ENCODE measurements at regions not wholly inside any gene's neighbourhood (a gene's known extent, or its start where the extent isn't known, plus 50 kb on each side); places are given as distances from the start of the nearest gene placed in this dataset.
"Not testable (repeated sequence)": the region's sequence is repeated elsewhere in the genome, so short reads cannot be mapped to it uniquely, and the experiment has no call there.

DNA sequence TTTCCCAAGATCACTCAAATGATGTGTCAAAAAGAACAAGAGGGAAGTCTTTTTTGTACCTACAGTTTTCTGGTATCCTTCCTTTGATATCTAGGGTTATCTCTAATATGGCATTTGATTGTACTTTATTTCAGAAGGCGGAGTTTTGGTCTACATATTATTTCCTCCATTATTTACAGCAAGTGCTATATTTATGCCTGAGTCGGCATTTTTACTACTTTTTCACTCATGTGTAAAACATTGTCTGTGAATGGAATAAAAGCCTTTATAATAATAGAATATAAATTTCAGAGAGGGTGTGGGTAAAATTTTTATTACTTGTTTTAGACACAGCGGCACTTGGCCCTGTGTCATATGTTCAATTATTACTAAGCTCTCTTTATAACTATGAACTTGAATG is 398.4 kb downstream of the BCKDHB start:
- ATAC-seq (ENCODE audit: low FRiP score) (no peak), DNase-seq (ENCODE audit: low spot score) (no peak)
- TF ChIP-seq, protein P1, sequence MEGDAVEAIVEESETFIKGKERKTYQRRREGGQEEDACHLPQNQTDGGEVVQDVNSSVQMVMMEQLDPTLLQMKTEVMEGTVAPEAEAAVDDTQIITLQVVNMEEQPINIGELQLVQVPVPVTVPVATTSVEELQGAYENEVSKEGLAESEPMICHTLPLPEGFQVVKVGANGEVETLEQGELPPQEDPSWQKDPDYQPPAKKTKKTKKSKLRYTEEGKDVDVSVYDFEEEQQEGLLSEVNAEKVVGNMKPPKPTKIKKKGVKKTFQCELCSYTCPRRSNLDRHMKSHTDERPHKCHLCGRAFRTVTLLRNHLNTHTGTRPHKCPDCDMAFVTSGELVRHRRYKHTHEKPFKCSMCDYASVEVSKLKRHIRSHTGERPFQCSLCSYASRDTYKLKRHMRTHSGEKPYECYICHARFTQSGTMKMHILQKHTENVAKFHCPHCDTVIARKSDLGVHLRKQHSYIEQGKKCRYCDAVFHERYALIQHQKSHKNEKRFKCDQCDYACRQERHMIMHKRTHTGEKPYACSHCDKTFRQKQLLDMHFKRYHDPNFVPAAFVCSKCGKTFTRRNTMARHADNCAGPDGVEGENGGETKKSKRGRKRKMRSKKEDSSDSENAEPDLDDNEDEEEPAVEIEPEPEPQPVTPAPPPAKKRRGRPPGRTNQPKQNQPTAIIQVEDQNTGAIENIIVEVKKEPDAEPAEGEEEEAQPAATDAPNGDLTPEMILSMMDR (IDR thresholded peaks at IDR 0.05) = no peak

DNA sequence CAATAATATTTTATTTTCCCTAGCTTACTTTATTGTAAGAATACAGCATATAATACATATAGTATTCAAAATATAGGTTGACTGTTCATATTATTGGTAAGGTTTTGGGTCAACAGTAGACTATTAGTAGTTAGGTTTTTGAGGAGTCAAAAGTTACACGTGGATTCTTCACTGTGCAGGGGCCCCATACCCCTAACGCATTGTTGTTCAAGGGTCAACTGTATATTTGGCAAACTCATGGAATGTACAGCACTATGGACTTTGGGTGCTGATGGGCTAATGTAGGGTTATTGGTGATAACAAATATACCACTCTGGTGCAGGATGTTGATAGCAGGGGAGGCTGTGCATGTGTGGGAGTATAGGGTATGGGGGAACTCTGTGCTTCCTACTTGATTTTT is 397.2 kb downstream of the BCKDHB start:
- DNase-seq (ENCODE audit: low spot score) = no peak
- TF ChIP-seq, protein P1 (IDR thresholded peaks at IDR 0.05) = no peak
- no peak for ATAC-seq (ENCODE audit: low FRiP score)

DNA sequence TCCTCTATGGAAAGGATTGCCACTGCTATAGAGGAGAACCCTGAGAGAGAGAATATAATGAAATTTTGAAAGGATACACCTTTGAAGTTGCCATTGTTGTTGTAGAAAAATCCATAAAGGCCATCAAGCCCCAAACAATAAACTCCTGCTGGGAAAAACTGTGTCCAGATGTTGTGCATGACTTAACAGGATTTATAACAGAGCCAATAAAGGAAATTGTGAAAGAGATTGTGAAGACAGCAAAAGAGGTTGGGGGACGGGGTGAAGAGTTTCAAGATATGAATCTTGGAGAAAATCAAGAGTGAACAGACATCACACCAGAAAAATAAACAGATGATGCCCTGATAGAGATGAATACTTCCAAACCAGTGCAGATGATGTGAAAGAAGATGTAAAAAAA is 396.4 kb downstream of the BCKDHB start:
- no peak for DNase-seq (ENCODE audit: low spot score)
- ATAC-seq (ENCODE audit: low FRiP score) = no peak
- TF ChIP-seq, protein P1 (IDR thresholded peaks at IDR 0.05) = no peak

DNA sequence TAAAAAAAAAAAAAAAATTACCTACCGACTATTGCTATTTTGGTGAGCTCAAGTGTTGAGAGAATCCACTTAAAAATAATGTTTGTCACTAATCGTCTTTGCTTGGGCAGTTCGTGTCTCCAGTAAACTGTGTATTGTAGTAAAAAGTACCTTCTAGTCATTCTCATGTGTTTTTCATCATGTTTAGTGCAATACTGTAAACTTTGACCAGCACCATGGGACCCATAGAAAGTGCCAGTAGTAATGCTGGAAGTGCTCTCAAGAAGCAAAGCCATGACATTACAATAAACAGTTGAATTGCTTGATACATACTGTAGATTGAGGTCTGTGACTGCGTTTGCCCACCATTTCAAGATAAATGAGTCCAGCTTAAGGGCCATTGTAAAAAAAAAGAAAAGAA is 395.2 kb downstream of the BCKDHB start:
- TF ChIP-seq, protein P1 (IDR thresholded peaks at IDR 0.05) = no peak
- DNase-seq (ENCODE audit: low spot score) = no peak

DNA sequence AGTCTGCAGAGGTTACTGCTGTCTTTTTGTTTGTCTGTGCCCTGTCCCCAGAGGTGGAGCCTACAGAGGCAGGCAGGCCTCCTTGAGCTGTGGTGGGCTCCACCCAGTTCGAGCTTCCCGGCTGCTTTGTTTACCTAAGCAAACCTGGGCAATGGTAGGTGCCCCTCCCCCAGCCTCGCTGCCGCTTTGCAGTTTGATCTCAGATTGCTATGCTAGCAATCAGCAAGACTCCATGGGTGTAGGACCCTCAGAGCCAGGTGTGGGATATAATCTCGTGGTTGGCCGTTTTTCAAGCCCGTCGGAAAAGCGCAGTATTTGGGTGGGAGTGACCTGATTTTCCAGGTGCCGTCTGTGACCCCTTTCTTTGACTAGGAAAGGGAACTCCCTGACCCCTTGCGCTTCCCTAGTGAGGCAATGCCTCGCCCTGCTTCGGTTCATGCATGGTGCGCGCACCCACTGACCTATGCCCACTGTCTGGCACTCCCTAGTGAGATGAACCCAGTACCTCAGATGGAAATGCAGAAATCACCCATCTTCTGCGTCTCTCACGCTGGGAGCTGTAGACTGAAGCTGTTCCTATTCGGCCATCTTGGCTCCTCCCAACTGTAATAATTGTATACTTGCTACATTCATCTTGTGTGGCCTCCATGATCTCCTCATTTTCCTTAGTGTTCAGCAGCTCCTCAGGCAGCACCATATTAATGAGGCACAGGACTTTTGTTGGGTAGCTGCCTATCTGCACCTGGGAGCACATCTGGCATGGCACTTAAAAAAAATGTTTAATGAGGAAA is 391.4 kb downstream of the BCKDHB start:
- not testable (repeated sequence) for ATAC-seq (ENCODE audit: low FRiP score); DNase-seq (ENCODE audit: low spot score)

More for the DNA sequence above, 395.2 kb downstream of the BCKDHB start:
- no peak for ATAC-seq (ENCODE audit: low FRiP score)

DNA sequence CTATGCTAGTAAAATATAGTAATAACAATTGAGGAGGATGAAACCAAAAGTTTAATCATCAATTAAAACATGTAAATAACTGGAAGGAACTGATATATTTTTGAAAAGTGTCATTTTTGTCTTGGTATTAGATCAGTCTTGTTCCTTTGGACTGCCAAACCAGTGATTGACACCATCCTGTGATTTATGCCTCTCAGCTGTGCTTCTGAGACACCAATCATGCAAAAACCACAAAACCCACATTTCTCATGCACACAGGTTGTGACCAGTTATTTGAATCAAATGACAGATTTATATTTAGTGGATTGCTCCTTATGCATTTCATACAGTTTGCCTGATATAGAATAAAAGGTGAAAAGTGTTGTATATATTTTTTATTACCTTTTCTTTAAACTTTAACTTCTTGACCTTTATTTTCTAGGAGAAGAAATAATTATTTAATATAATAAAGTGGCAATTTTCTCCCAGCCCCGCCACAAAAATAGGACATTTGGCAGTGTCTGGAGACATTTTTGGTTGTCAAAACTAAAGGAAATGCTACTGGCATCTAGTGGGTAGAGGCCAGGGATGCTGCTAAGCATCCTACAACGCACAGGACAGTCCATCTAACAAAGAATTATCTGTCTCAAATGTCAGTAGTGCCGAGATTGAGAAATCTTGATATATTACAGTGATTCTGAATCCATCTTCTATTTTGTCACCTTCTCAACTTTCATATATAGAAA is 383.6 kb downstream of the BCKDHB start:
- ATAC-seq (ENCODE audit: low FRiP score) = no peak
- DNase-seq (ENCODE audit: low spot score) = no peak
- TF ChIP-seq, protein P1 (IDR thresholded peaks at IDR 0.05) = no peak

DNA sequence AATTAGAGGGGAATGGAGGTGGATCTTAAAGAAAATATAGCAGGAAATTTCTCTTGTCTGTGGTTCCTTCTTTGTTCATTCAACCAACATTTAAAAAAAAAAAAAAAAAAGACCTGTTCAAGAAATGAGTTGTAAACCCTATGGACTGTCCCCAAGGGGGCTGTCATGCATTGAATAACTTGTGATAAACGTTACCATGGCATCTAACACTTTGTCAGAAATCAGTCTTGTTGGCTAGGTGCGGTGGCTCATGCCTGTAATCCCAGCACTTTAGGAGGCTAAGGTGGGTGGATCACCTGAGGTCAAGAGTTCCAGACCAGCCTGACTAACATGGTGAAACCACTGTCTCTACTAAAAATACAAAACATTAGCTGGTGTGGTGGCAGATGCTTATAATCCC is 381.7 kb downstream of the BCKDHB start:
- DNase-seq (ENCODE audit: low spot score) (no peak), ATAC-seq (ENCODE audit: low FRiP score) (no peak)
- TF ChIP-seq, protein P1 (IDR thresholded peaks at IDR 0.05) = no peak

DNA sequence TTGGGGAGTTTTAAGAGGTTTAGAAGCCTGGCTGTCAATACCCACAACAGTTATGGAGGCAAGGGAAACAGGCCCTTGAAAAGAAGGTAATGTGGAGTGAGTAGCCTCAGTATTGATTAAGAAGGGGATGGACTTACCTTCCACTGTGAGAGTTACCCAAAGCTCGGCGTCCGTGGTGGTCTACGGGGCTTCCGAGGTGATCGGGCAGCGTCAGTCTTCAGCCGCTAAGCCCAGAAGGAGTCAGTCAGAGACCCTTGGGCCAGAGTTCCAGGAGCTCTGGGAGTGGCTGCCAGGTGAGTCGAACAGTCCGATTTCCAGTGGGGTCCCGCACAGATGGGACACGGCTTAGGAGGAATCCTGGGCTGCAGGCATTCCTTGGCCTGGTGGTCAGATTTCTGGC is 379.0 kb downstream of the BCKDHB start:
- not testable (repeated sequence) for DNase-seq (ENCODE audit: low spot score); ATAC-seq (ENCODE audit: low FRiP score)
